LNCAP (cell line): ENCODE measurements at regions not wholly inside any gene's neighbourhood (a gene's known extent, or its start where the extent isn't known, plus 50 kb on each side); places are given as distances from the start of the nearest gene placed in this dataset.

ENCODE experiments used
- TF ChIP-seq, protein P1 (sequence below): fragments of 450-650 bp; IDR thresholded peaks from 2 replicates; pipeline ENCODE4 v1.5.1; 2017; ENCODE audit warnings: mild to moderate bottlenecking

GRCh38 chr18:68256418-68257067, 458.4 kb downstream of the TMX3 start:
- TF ChIP-seq, protein P1, sequence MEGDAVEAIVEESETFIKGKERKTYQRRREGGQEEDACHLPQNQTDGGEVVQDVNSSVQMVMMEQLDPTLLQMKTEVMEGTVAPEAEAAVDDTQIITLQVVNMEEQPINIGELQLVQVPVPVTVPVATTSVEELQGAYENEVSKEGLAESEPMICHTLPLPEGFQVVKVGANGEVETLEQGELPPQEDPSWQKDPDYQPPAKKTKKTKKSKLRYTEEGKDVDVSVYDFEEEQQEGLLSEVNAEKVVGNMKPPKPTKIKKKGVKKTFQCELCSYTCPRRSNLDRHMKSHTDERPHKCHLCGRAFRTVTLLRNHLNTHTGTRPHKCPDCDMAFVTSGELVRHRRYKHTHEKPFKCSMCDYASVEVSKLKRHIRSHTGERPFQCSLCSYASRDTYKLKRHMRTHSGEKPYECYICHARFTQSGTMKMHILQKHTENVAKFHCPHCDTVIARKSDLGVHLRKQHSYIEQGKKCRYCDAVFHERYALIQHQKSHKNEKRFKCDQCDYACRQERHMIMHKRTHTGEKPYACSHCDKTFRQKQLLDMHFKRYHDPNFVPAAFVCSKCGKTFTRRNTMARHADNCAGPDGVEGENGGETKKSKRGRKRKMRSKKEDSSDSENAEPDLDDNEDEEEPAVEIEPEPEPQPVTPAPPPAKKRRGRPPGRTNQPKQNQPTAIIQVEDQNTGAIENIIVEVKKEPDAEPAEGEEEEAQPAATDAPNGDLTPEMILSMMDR, result no peak

GRCh38 chr18:68244786-68245185, 470.1 kb downstream of the TMX3 start:
- TF ChIP-seq, protein P1, result no peak

DNA sequence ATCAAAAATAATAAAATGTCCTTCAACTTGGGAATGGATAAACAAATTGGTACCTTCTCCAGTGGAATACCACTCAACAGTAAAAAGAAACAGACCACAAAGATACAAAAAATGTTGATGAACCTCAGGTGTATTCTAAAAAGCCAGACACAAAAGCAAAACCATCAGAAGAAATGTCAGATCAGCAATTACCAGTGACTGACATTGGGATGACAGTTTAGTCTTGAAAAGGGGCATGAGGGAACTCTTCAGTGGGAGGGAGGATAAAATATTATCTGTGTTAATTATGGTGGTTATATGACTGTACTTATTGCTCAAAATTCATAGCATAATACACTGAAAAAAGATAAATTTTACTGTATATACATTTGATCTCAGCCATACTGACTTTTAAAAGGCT, 473.0 kb downstream of the TMX3 start:
- TF ChIP-seq, protein P1, result no peak

DNA sequence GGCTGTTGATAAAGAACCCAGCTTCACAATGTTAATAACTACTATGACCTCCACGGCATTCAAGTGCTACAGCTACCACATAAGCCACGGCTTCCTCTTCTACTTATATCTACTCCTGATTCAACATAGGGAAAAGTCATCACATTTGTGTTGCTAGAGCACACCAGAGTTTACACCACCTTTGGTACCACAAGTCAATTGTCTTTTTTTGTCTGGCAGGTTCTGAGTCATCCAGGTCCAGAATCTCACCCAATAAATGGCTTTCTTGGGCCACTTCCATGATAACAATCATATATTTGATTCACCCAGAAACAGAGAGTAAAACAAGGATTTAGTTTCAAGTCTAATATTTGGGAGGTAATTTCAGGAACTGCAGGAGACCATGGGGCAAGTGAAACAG, 480.2 kb downstream of the TMX3 start:
- TF ChIP-seq, protein P1, result no peak

GRCh38 chr18:68234131-68234530, 480.8 kb downstream of the TMX3 start:
- TF ChIP-seq, protein P1, result no peak

GRCh38 chr18:68233018-68233417, 481.9 kb downstream of the TMX3 start:
- TF ChIP-seq, protein P1, result no peak

- TF ChIP-seq, protein P1, result no peak
Measured at GRCh38 chr18:68229351-68229750, 485.6 kb downstream of the TMX3 start.
